Neuronal stem cell (in vitro differentiated cells): ENCODE measurements at regions not wholly inside any gene's neighbourhood (a gene's known extent, or its start where the extent isn't known, plus 50 kb on each side); places are given as distances from the start of the nearest gene placed in this dataset. TPM values are rescaled to one million over a fixed set of nuclear protein-coding genes. Genes with fewer than 3 reads are reported as not detected.

Experiments used
- DNase-seq: peaks from one replicate; pipeline ENCODE4 v3.0.0-alpha.2; 2013; ENCODE audit warnings: low spot score
- H2AFZ ChIP-seq: one replicate; pipeline ENCODE4 v1.6.1; 2013; ENCODE audit warnings: mild to moderate bottlenecking, low read length, inconsistent platforms
- H2AK5ac ChIP-seq: 2 replicates; pipeline ENCODE4 v1.6.1; 2013; ENCODE audit warnings: low read depth, mild to moderate bottlenecking, inconsistent platforms, low read length, moderate library complexity, mixed read lengths
- H2BK120ac ChIP-seq: 2 replicates; pipeline ENCODE4 v1.6.1; 2013; ENCODE audit warnings: low read depth, mild to moderate bottlenecking, inconsistent platforms, low read length, moderate library complexity, mixed read lengths
- H2BK12ac ChIP-seq: one replicate; pipeline ENCODE4 v1.6.1; 2013; ENCODE audit warnings: low read length, inconsistent platforms
- H2BK15ac ChIP-seq: 2 replicates; pipeline ENCODE4 v1.6.1; 2013; ENCODE audit warnings: mild to moderate bottlenecking, low read length, inconsistent platforms, mixed read lengths
- H2BK5ac ChIP-seq: one replicate; pipeline ENCODE4 v1.6.1; 2013; ENCODE audit warnings: inconsistent platforms, mild to moderate bottlenecking, low read length, moderate library complexity
- H3K14ac ChIP-seq: one replicate; pipeline ENCODE4 v1.6.1; 2013; ENCODE audit warnings: low read length, inconsistent platforms
- H3K18ac ChIP-seq: 2 replicates; pipeline ENCODE4 v1.6.1; 2013; ENCODE audit warnings: low read length, inconsistent platforms
- H3K23ac ChIP-seq: 2 replicates; pipeline ENCODE4 v1.6.1; 2013; ENCODE audit warnings: low read depth, mild to moderate bottlenecking, mixed read lengths, low read length, inconsistent platforms; ENCODE audit not compliant: poor library complexity
- H3K27ac ChIP-seq: replicated peaks from 3 replicates; pipeline ENCODE4 v1.5.1; 2013; ENCODE audit warnings: low read length, inconsistent platforms
- H3K27me3 ChIP-seq, 3 experiments: 2 replicates each; pipeline ENCODE4 v1.6.1; 2013; ENCODE audit warnings: low read length in 3 of 3, mild to moderate bottlenecking in 2 of 3, inconsistent platforms in 1 of 3, low read depth in 1 of 3, mixed read lengths in 1 of 3, moderate library complexity in 1 of 3; ENCODE audit not compliant: control insufficient read depth in 3 of 3, insufficient read depth in 3 of 3
- H3K36me3 ChIP-seq, 2 donors: replicated peaks in 1 of 2; 2 replicates each; pipeline ENCODE4 v1.6.1; 2013; ENCODE audit warnings: low read length in 2 of 2; ENCODE audit not compliant: control insufficient read depth in 2 of 2, insufficient read depth in 2 of 2
- H3K4ac ChIP-seq: 2 replicates; pipeline ENCODE4 v1.6.1; 2013; ENCODE audit warnings: inconsistent platforms, mild to moderate bottlenecking, low read length, moderate library complexity
- H3K4me1 ChIP-seq, 2 donors: 1 replicate in 1 of 2; 2 replicates in 1 of 2; pipeline ENCODE4 v1.6.1; 2013; ENCODE audit warnings: low read length in 2 of 2, low read depth in 1 of 2; ENCODE audit not compliant: control insufficient read depth in 2 of 2, insufficient read depth in 1 of 2
- H3K4me2 ChIP-seq: one replicate; pipeline ENCODE4 v1.6.1; 2013; ENCODE audit warnings: mild to moderate bottlenecking, low read length, inconsistent platforms; ENCODE audit not compliant: insufficient read depth, poor library complexity, severe bottlenecking
- H3K4me3 ChIP-seq, 2 donors: 2 replicates each; pipeline ENCODE4 v1.5.1; 2013; ENCODE audit warnings: low read length in 2 of 2, mild to moderate bottlenecking in 2 of 2, inconsistent platforms in 1 of 2, moderate library complexity in 1 of 2
- H3K79me1 ChIP-seq: one replicate; pipeline ENCODE4 v1.6.1; 2013; ENCODE audit warnings: low read depth, mild to moderate bottlenecking, inconsistent platforms, low read length, moderate library complexity
- H3K9ac ChIP-seq: one replicate; pipeline ENCODE4 v1.6.1; 2013; ENCODE audit warnings: mild to moderate bottlenecking, low read depth, low read length, inconsistent platforms; ENCODE audit not compliant: poor library complexity
- H3K9me3 ChIP-seq, 2 donors: replicated peaks in 1 of 2; 2 replicates each; pipeline versions ENCODE3 to v1.6.1; 2013; ENCODE audit warnings: low read length in 2 of 2, mild to moderate bottlenecking in 2 of 2, inconsistent platforms in 1 of 2, low read depth in 1 of 2, mixed read lengths in 1 of 2, moderate library complexity in 1 of 2; ENCODE audit not compliant: control insufficient read depth in 2 of 2, insufficient read depth in 1 of 2
- H4K8ac ChIP-seq: one replicate; pipeline ENCODE4 v1.6.1; 2013; ENCODE audit warnings: low read depth, mild to moderate bottlenecking, inconsistent platforms, low read length, moderate library complexity
- H4K91ac ChIP-seq: one replicate; pipeline ENCODE4 v1.6.1; 2013; ENCODE audit warnings: low read length, low read depth, mild to moderate bottlenecking, inconsistent platforms; ENCODE audit not compliant: poor library complexity
- WGBS, 2 donors: extraction: QIAGEN DNeasy Blood & Tissue Kit; methylation state at CpG; one replicate each; pipeline ENCODE4 v1.1.7; 2013; ENCODE audit warnings: missing lambda C conversion rate in 2 of 2, mixed read lengths in 1 of 2; ENCODE audit not compliant: insufficient read length in 2 of 2, insufficient replicate concordance in 1 of 2; ENCODE audit errors: extremely low coverage in 2 of 2; 5-methylcytosine and 5-hydroxymethylcytosine counted together
- small RNA-seq: library from polyadenylated mRNA; stranded (forward); fragments of <200 nt; extraction: miRNeasy Mini kit (QIAGEN cat#:217004); gene quantifications from one replicate; pipeline ENCODE3, GENCODE V24; 2013; ENCODE audit not compliant: insufficient read depth

DNA sequence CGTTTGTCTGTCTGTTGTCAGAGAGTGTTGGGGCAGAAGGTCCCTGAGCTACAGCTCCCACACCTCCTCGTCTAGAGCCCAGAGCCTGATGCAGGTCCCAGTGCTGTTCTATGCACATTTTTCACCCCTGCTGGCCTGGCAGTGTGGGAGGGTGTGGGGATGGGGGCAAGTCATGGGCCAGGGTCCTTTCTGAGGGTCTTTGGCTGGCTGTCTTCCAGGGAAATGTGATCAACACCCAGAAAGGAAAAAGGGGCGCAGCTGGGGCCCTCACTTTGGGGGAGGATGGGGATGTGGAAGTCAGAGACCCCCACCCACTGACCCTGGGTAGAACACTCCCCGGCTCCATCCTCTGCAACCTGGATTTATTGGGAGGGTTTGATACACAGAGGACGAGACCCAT lies 50.0 kb upstream of the ZNF716 start:
- Histone ChIP-seq H3K4me3 (no peak overlapping the region), H3K4me2 (no peak overlapping the region), H3K4ac (no peak overlapping the region), H3K23ac (no peak overlapping the region), H3K14ac (no peak overlapping the region), H4K8ac (no peak overlapping the region), H3K9me3 (peaks cover 0 to 30% of the 10 kb centered on the region in 2 donors), H2AK5ac (no peak overlapping the region), H3K27ac (no peak overlapping the region), H2BK120ac (no peak overlapping the region), H2BK5ac (no peak overlapping the region), H3K36me3 (no peaks in the 10 kb centered on the region), H4K91ac (no peak overlapping the region), H2BK15ac (no peak overlapping the region), H3K4me1 (no peaks in the 10 kb centered on the region), H3K79me1 (no peaks in the 10 kb centered on the region), H3K27me3 (no peaks in the 10 kb centered on the region), H2AFZ (no peak overlapping the region), H3K9ac (no peak overlapping the region), H2BK12ac (no peak overlapping the region), H3K18ac (no peak overlapping the region)
- DNase-seq, result no peak
- no CpG with 5 or more reads among the region's 5 CpGs for WGBS, 2 donors

Small RNAs in the stretch of these regions (small RNA-seq; reads per million reads assigned to genes)
- gene RNU7-157P, result not detected
